ENCODE measurements at regions not wholly inside any gene's neighbourhood (a gene's known extent, or its start where the extent isn't known, plus 50 kb on each side); places are given as distances from the start of the nearest gene placed in this dataset.
A peak's percentile ranks its signal among the peaks of the same experiment; 100 is the strongest.
"Not testable (repeated sequence)": the region's sequence is repeated elsewhere in the genome, so short reads cannot be mapped to it uniquely, and the experiment has no call there.

DNA sequence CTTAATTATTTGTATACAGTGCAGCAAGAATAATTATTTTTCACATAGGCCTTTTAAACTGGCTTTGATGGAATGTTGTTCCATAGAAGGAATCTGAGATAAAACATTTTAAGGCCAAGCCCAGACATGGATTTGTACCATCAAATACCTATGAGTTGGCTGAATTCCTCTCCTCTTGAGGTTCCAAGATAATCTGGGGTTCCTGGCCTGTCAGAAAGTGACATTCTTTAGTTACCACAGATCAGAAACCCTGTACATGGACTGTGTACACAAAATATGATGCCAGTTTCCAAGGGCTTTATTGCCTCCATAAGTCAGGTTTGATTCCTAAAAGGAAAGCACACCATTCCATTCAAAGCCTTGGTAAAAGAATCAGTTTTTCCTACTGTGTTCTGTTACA is 1256.7 kb upstream of the NRXN1 start:
- no peak for DNase-seq (ENCODE audit: low read depth, low spot score)
- H3K4me3 ChIP-seq (ENCODE audit: low read depth, low read length) = no peak overlapping the region
- no peak for TF ChIP-seq CTCF (IDR thresholded peaks at IDR 0.05; ENCODE audit: low read depth, low read length)
- in situ Hi-C loops (cut with HindIII; ENCODE audit: low sequenced_read_pairs) = no loop called here

GRCh38 chr2:52269696-52270485 is 1238.0 kb upstream of the NRXN1 start:
- no peak for TF ChIP-seq CTCF (IDR thresholded peaks at IDR 0.05; ENCODE audit: low read depth, low read length)
- in situ Hi-C loops (cut with HindIII; ENCODE audit: low sequenced_read_pairs) = no loop called here
- H3K4me3 ChIP-seq (ENCODE audit: low read depth, low read length) = no peak overlapping the region
- peak; percentile 80 for DNase-seq (ENCODE audit: low read depth, low spot score)

DNA sequence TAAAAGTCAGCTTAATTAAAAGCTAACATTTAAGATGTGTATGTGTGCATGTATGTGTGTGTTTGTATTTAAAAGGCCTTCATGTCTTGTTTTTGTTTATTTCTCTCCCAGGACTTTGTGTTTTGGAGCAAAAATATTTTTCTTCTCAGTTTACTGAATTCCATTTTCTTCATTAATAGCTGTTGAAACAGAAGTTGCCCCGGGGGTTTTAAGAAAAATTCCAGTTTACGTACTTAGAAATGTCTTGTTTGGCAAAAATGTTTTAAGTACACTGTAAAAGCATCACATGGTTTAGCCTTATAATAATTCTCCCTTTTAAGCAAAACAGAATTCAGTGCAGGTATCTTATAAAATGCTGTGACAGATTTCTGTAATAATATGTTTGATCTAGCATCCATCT is 1233.0 kb upstream of the NRXN1 start:
- in situ Hi-C loops (cut with HindIII; ENCODE audit: low sequenced_read_pairs) = no loop called here
- no peak for TF ChIP-seq CTCF (IDR thresholded peaks at IDR 0.05; ENCODE audit: low read depth, low read length)
- H3K4me3 ChIP-seq (ENCODE audit: low read depth, low read length) = no peak overlapping the region

GRCh38 chr2:52264488-52264887 is 1232.6 kb upstream of the NRXN1 start:
- no peak for DNase-seq (ENCODE audit: low read depth, low spot score)
- no peak overlapping the region for H3K4me3 ChIP-seq (ENCODE audit: low read depth, low read length)
- in situ Hi-C loops (cut with HindIII; ENCODE audit: low sequenced_read_pairs) = no loop called here
- TF ChIP-seq CTCF (IDR thresholded peaks at IDR 0.05; ENCODE audit: low read depth, low read length) = no peak

More for the DNA sequence above, 1233.0 kb upstream of the NRXN1 start:
- DNase-seq (ENCODE audit: low read depth, low spot score) = no peak

DNA sequence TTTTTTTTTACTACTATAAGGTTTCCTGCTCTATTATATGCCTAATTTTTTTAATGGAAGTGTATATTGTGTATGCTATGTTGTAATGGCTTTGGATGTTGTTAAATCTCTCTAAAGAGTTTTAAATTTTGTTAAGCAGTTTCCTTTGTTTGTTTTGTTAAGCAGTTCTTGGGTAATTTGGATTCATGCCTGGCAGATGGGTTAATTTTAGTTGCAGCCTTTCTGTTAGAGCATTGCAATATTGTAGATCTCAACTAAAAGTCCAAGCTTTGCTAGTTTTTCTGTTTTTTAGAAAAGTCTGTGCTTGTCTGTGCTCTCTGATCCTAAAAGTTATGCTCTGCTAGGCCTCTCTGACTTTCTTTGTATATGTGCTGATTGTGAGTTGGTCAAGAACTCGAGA is 1229.0 kb upstream of the NRXN1 start:
- peak; percentile 38 for DNase-seq (ENCODE audit: low read depth, low spot score)
- in situ Hi-C loops (cut with HindIII; ENCODE audit: low sequenced_read_pairs) = no loop called here
- no peak overlapping the region for H3K4me3 ChIP-seq (ENCODE audit: low read depth, low read length)
- no peak for TF ChIP-seq CTCF (IDR thresholded peaks at IDR 0.05; ENCODE audit: low read depth, low read length)

- DNase-seq (ENCODE audit: low read depth, low spot score); H3K4me3 ChIP-seq (ENCODE audit: low read depth, low read length); in situ Hi-C loops (cut with HindIII; ENCODE audit: low sequenced_read_pairs): not testable (repeated sequence)
These were observed 1227.0 kb upstream of the NRXN1 start for GRCh38 chr2:52258967-52259366.

DNA sequence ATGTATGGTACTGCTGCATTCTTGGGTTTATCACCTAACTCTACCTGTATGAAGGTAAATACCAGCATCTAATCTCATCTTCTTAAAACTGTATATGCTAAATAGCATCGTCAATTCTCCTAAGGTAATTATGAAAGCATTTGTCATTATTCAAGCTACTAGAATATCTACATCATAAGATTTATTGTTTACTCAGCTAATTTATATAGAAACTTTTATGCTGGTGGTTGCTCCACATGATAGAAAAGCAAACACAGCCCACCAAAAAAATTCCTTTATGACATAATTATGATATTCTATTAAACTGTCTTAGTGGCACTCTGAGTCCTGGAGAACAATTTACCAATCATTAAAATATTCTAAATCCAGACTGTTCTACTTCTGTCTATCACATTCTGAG is 1226.1 kb upstream of the NRXN1 start:
- H3K4me3 ChIP-seq (ENCODE audit: low read depth, low read length) = no peak overlapping the region
- DNase-seq (ENCODE audit: low read depth, low spot score) = no peak
- in situ Hi-C loops (cut with HindIII; ENCODE audit: low sequenced_read_pairs) = no loop called here
- TF ChIP-seq CTCF (IDR thresholded peaks at IDR 0.05; ENCODE audit: low read depth, low read length) = no peak
